DMS 273 (cell line): ENCODE measurements at regions not wholly inside any gene's neighbourhood (a gene's known extent, or its start where the extent isn't known, plus 50 kb on each side); places are given as distances from the start of the nearest gene placed in this dataset.

Experiments
- DNase-seq: peaks from one replicate; lab custom pipeline; 2025; ENCODE audit not compliant: unreplicated experiment; lab: John Stamatoyannopoulos, UW

DNA sequence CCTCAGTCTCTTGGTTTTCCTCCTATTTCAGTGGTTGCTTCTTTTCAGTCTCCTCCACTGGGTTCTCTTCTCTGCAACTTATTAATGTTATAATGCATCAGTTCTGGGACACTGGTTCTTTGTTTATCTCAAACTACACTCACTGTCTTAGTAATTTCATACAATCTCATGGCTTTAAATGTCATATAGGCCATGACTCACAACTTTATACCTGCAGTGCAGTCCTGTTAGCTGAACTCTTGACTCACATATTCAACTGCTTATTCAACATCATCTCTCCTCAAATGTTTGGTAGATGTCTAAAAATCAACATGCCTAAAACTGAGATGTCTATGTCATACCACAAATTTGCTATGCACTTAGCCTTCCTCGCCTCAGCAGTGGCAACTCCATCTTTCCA is 101.2 kb upstream of the PALS2 start:
- DNase-seq = no peak

- no peak for DNase-seq
These were observed 97.9 kb upstream of the PALS2 start for GRCh38 chr7:24475166-24475961.

GRCh38 chr7:24476227-24476626 is 97.0 kb upstream of the PALS2 start:
- DNase-seq = no peak

DNA sequence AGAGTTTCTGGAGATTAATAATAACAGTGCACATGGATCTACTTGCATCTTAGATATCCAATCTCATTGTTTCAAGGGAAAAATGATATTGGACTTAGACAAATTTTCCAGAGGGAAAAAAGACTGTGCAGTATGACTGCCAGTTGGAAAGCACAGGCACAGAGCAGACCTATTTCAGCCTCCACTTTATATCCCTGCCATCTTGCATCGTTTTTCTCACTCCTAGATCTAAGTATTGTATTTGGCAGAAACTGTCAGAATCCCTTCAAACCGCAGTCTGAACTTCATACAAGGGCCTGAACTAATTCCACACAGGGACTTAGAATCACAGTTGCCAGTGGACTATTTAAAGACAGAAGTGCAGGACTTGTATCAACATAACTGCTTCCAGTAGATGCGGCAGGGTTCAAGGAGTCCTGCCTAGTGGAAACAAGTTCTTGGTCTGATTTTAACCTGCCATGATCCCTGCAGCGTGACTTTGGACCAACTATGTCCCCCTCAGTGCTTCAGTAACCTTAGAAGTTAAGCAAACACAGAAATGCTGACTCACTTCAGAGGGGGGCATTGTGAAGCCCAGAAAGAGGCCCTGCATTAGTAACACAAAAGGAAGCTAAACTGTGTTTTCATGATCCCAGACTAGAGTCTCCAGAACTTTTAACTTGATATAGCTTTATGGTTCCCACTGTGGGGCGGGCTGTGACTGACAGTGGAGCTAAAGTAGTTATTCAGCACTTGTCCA is 95.7 kb upstream of the PALS2 start:
- DNase-seq = peak; percentile 48

- no peak for DNase-seq
These were observed 95.1 kb upstream of the PALS2 start for GRCh38 chr7:24478137-24478655.

GRCh38 chr7:24480501-24480900 is 92.8 kb upstream of the PALS2 start:
- no peak for DNase-seq

- DNase-seq = peak; percentile 20
These were observed 89.4 kb upstream of the PALS2 start for GRCh38 chr7:24483804-24484203.

DNA sequence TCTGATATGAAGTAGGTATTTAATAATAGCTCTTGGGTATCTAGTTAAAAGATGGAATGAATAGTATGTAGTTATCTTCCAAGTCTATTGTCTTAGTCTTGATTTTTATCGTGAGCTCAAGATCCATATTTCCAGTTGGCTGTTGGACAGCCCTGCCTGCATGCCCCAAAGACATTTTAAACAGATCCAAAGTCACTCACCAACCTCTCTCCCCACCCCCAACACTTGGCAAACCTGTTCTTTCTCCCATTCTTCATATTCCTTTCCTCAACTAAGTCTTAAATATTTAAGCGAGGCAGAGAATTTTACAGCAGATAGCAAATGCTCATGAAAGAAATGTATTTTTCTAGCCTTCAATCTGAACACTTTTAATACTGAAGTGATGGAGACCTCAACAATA is 80.7 kb upstream of the PALS2 start:
- DNase-seq = no peak

DNA sequence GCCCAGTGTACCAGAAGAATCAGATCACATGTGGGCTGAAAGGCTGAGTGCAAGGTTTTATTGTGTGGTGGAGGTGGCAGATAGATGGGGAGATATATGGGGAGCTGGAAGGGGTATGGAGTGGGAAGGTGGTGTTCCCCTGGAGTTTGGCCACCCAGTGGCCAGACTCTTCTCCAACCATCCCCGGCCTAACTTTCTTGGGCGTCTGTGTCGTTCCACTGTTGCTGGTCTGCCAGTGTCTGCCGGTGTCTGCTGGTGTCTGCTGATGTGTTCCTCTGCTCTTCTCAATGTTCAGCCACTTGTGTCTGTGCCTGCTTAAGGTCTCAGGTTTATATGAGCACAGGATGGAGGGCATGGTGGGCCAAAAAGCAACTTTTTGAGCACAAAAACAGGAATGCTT is 78.4 kb upstream of the PALS2 start:
- DNase-seq = no peak

DNA sequence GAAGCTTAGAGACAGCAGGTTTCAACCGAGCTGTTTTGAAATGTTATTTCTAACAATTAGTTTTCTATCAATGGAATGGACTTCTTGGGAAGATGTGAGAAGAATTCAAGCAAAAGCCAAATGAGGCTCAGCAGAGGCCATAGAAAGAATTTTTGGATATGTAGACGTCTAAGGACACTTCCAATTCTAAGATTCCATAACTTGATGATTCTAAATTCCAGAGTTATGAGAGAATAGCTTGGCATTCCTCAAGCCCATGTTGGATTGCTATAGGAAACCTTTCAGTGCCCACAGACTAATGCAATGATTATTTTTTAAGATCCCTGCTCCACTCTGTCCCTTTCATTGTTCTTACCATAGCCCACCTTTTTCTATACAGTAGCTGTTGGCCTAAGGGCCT is 77.2 kb upstream of the PALS2 start:
- no peak for DNase-seq

DNA sequence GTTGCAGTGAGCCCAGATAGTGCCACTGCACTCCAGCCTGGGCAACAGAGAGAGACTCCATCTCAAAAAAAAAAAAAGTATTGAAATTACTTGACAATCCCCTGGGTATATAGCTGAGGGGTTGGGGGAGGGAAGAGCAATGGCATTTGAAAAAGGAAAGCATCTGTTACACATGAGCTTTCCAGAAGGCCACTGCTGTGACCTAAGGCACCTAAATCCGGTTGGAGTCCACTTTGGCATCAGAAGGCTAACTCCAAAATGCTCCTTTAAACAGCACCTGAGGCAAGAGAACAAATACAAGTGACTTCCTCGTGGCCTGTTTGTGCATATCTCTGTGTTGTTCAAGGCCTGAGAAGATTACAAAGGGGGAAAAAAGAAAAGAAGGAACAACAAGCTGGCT is 74.8 kb upstream of the PALS2 start:
- DNase-seq = peak; percentile 25

DNA sequence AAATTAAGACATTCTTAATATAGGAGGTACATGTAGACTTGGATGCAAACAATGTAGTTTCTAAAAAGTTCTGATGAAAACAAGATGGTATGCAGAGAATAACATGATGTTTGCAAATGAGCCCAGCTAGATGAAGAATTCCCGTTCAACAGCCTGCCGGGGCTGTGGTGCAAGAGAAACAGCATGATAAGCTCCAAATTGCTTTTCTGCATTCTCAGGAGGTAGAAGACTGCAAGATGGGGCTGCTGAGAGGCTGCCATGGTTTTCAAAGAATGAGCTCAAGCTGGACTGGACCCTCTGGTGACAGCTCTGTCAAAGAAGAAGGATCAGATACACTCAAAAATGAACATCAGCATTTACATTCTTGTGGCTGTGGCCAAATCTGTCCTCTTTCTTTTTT is 73.4 kb upstream of the PALS2 start:
- no peak for DNase-seq

DNA sequence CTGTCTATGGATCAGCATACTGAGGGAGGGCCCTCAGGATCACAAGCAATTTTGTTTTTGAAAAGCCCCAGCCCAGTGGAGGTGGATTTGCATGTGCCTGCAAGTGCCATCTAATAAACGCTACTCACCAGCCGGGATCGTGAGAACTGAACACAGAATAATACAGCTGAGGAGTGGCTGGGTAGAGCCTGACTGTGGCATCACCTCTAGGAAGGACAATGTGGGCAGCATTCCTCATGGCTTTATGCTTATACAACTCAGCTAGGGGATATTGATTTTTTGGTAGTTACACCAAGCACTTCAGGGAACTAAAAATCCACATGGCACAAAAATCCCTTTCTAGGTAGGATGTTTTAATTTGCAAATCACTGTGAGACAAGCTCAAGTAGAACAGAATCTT is 72.7 kb upstream of the PALS2 start:
- DNase-seq = no peak

DNA sequence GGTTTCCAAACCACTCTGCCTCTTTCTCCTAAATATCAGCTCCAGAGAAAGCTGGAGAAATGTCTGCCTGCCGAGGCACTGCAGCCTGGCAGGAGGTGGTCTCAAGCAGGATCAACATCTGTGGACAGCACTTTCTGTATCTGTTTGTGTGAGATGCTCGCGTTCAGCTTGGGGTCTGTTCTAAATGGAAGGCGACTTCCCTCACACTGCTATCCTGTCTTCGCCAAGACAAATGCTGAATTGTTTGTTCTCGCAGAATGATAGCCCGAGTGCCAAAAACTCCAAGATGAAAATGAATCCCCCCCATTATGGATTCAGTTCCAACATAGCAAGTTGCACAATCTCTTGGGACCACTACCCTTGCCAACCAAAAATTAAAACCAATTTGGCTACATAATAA is 72.2 kb upstream of the PALS2 start:
- DNase-seq = no peak

GRCh38 chr7:24501443-24502134 is 71.7 kb upstream of the PALS2 start:
- DNase-seq = no peak

DNA sequence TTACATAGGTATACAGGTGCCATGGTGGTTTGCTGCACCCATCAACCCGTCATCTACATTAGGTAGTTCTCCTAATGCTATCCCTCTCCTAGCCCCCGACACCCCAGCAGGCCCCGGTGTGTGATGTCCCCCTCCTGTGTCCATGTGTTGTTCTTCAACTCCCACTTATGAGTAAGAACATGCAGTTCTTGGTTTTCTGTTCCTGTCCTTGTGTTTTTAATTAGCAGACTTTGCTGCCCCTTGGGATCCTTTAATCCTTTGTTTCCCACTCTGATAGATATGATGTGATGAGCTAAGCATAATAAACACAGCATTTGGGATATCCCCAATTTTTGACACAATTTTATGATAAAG is 71.1 kb upstream of the PALS2 start:
- no peak for DNase-seq

GRCh38 chr7:24503506-24503905 is 69.7 kb upstream of the PALS2 start:
- DNase-seq = no peak

DNA sequence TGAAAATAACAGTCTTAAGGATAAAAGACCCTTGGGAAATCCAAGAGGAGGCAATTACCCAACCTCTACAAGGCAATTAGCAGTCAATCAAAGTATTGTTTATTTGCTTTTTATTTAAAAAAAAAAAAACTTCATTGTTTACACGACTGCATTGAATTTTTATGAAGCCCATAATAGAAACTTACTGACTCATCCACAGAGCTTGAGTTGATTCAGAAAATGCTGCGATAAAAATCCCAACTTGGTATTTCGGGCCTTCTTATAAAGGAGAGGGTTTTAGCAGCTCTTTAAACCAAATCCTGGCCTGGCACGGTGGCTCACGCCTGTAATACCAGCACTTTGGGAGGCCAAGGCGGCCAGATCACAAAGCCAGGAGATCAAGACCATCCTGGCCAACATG is 69.2 kb upstream of the PALS2 start:
- no peak for DNase-seq

DNA sequence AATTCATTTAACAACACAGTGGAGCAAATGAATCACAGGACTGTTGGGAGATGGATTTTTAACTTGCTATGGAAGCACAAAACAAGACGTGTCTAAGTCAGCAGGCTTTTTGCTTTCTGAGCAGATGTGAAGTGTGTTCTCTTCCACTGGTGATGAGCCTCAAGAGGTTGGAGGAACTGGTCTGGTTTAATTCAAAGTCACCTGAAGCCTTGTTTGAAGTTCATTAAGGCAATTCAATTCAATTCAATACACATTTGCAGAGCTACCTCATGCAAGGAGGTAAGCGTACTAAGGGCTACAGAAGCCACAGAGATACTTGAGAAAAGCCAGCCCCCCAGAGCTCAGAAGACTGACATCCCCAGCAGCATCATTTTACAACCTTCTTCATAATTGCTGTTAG is 68.4 kb upstream of the PALS2 start:
- no peak for DNase-seq

DNA sequence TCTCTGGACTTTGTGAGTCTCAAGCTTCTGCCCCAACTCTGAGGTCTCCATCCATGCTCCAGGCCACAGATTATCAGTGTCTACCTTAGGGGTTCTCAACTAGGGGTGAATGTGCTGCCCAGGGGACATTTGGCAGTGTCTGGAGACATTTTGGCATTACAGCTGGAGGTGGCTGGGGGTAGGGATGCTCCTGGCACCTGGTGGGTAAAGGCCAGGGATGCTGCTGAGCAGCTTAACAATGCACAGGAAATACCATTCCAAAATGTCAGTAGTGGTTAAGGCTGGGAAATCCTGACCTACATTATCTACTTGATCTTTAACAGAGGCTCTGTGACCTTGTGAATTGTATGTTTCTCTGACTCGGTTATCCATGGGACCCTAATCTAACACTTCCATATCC is 67.3 kb upstream of the PALS2 start:
- DNase-seq = no peak

- DNase-seq = peak; percentile 26
These were observed 64.9 kb upstream of the PALS2 start for GRCh38 chr7:24508316-24508715.

DNA sequence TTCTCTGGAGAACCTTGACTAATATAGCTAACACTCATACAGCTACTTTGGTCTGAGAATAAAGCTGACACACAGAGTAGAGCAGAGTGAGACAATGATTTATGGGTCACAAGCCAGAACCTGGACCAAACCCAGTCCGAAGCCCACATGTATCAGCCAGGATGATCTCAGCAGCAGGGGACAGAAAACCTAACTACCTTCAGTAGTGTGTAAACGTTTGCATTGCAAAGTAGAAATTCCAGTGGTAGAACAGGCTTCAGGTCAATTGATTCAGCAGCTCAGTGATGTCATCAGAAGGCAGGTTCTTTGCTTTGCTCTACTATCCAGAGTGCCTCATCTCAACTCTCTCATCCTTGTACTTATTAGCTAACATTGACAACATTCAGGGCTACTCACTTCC is 62.5 kb upstream of the PALS2 start:
- DNase-seq = no peak
